ENCODE measurements at regions not wholly inside any gene's neighbourhood (a gene's known extent, or its start where the extent isn't known, plus 50 kb on each side); places are given as distances from the start of the nearest gene placed in this dataset.

GRCh38 chr2:78427170-78427569 is 598.3 kb upstream of the REG3G start:
- ATAC-seq (replicated peaks in 1 of 2) (no peak), DNase-seq (no peak)
- H3K4me3 Mint-ChIP-seq, result no peak overlapping the region
- H3K27me3 Mint-ChIP-seq (ENCODE audit: low read depth), result no peaks in the 10 kb centered on the region
- H3K4me1 Mint-ChIP-seq (ENCODE audit: low read depth), result no peaks in the 10 kb centered on the region
- H3K9me3 Mint-ChIP-seq, result peaks cover 5 to 10% of the 10 kb centered on the region in 2 donors
- H3K27ac Mint-ChIP-seq, result no peak overlapping the region
- peaks cover 0 to 1% of the 10 kb centered on the region in 2 donors for H3K36me3 Mint-ChIP-seq (ENCODE audit: insufficient read depth in 2 of 2)

- H3K27me3 Mint-ChIP-seq (ENCODE audit: low read depth), result no peaks in the 10 kb centered on the region
- H3K9me3 Mint-ChIP-seq, result peaks cover 5 to 15% of the 10 kb centered on the region in 2 donors
- H3K4me3 Mint-ChIP-seq, result no peak overlapping the region
Observed at GRCh38 chr2:78431241-78431640, 594.3 kb upstream of the REG3G start.

GRCh38 chr2:78439122-78439521 is 586.4 kb upstream of the REG3G start:
- H3K9me3 Mint-ChIP-seq, result peaks cover 6% of the 10 kb centered on the region in 2 donors
- H3K4me3 Mint-ChIP-seq, result no peak overlapping the region
- H3K36me3 Mint-ChIP-seq (ENCODE audit: insufficient read depth in 2 of 2), result peaks cover 0 to 2% of the 10 kb centered on the region in 2 donors
- ATAC-seq (replicated peaks in 1 of 2) (no peak), DNase-seq (no peak)
- H3K27me3 Mint-ChIP-seq (ENCODE audit: low read depth), result no peaks in the 10 kb centered on the region
- H3K4me1 Mint-ChIP-seq (ENCODE audit: low read depth), result no peaks in the 10 kb centered on the region
- H3K27ac Mint-ChIP-seq, result no peak overlapping the region

More at GRCh38 chr2:78431241-78431640, 594.3 kb upstream of the REG3G start:
- H3K4me1 Mint-ChIP-seq (ENCODE audit: low read depth), result no peaks in the 10 kb centered on the region
- H3K27ac Mint-ChIP-seq, result no peak overlapping the region
- peaks cover 0 to 1% of the 10 kb centered on the region in 2 donors for H3K36me3 Mint-ChIP-seq (ENCODE audit: insufficient read depth in 2 of 2)
- no peak for DNase-seq
- no peak for ATAC-seq (replicated peaks in 1 of 2)

- ATAC-seq (replicated peaks in 1 of 2) (no peak), DNase-seq (no peak)
- Mint-ChIP-seq H3K36me3 (ENCODE audit: insufficient read depth in 2 of 2) (peaks cover 0 to 6% of the 10 kb centered on the region in 2 donors), H3K9me3 (peaks cover 11 to 14% of the 10 kb centered on the region in 2 donors), H3K27me3 (ENCODE audit: low read depth) (no peaks in the 10 kb centered on the region), H3K27ac (no peak overlapping the region), H3K4me3 (no peak overlapping the region), H3K4me1 (ENCODE audit: low read depth) (no peaks in the 10 kb centered on the region)
Observed at GRCh38 chr2:78455586-78455985, 569.9 kb upstream of the REG3G start.

GRCh38 chr2:78457269-78457668 is 568.2 kb upstream of the REG3G start:
- no peak for DNase-seq
- Mint-ChIP-seq H3K9me3 (peaks cover 13 to 21% of the 10 kb centered on the region in 2 donors), H3K4me1 (ENCODE audit: low read depth) (no peaks in the 10 kb centered on the region), H3K27ac (no peak overlapping the region), H3K36me3 (ENCODE audit: insufficient read depth in 2 of 2) (peaks cover 0 to 6% of the 10 kb centered on the region in 2 donors), H3K27me3 (ENCODE audit: low read depth) (no peaks in the 10 kb centered on the region), H3K4me3 (no peak overlapping the region)
- ATAC-seq (replicated peaks in 1 of 2), result no peak

GRCh38 chr2:78465707-78466106 is 559.8 kb upstream of the REG3G start:
- H3K27me3 Mint-ChIP-seq (ENCODE audit: low read depth), result no peaks in the 10 kb centered on the region
- no peaks in the 10 kb centered on the region for H3K4me1 Mint-ChIP-seq (ENCODE audit: low read depth)
- DNase-seq (no peak), ATAC-seq (replicated peaks in 1 of 2) (no peak)
- H3K27ac Mint-ChIP-seq, result no peak overlapping the region
- H3K36me3 Mint-ChIP-seq (ENCODE audit: insufficient read depth in 2 of 2), result no peaks in the 10 kb centered on the region
- no peak overlapping the region for H3K4me3 Mint-ChIP-seq
- H3K9me3 Mint-ChIP-seq, result peaks cover 7 to 17% of the 10 kb centered on the region in 2 donors

GRCh38 chr2:78476619-78477229 is 548.8 kb upstream of the REG3G start:
- Mint-ChIP-seq H3K9me3 (peaks cover 2 to 7% of the 10 kb centered on the region in 2 donors), H3K27ac (no peak overlapping the region), H3K4me3 (no peak overlapping the region), H3K27me3 (ENCODE audit: low read depth) (no peaks in the 10 kb centered on the region), H3K36me3 (ENCODE audit: insufficient read depth in 2 of 2) (peaks cover 0 to 4% of the 10 kb centered on the region in 2 donors), H3K4me1 (ENCODE audit: low read depth) (no peaks in the 10 kb centered on the region)
- ATAC-seq (replicated peaks in 1 of 2) (no peak), DNase-seq (no peak)

GRCh38 chr2:78486565-78486964 is 538.9 kb upstream of the REG3G start:
- no peaks in the 10 kb centered on the region for H3K4me1 Mint-ChIP-seq (ENCODE audit: low read depth)
- peaks cover 3 to 6% of the 10 kb centered on the region in 2 donors for H3K9me3 Mint-ChIP-seq
- ATAC-seq (replicated peaks in 1 of 2), result no peak
- H3K36me3 Mint-ChIP-seq (ENCODE audit: insufficient read depth in 2 of 2), result no peaks in the 10 kb centered on the region
- no peak for DNase-seq
- no peak overlapping the region for H3K27ac Mint-ChIP-seq
- H3K4me3 Mint-ChIP-seq, result no peak overlapping the region
- no peaks in the 10 kb centered on the region for H3K27me3 Mint-ChIP-seq (ENCODE audit: low read depth)

- no peak overlapping the region for H3K27ac Mint-ChIP-seq
- ATAC-seq (replicated peaks in 1 of 2) (no peak), DNase-seq (no peak)
- H3K9me3 Mint-ChIP-seq, result peaks cover 7 to 24% of the 10 kb centered on the region in 2 donors
- H3K27me3 Mint-ChIP-seq (ENCODE audit: low read depth), result no peaks in the 10 kb centered on the region
- H3K36me3 Mint-ChIP-seq (ENCODE audit: insufficient read depth in 2 of 2), result peaks cover 2 to 5% of the 10 kb centered on the region in 2 donors
- no peak overlapping the region for H3K4me3 Mint-ChIP-seq
- no peaks in the 10 kb centered on the region for H3K4me1 Mint-ChIP-seq (ENCODE audit: low read depth)
Observed at GRCh38 chr2:78498125-78498524, 527.4 kb upstream of the REG3G start.

GRCh38 chr2:78506301-78506700 is 519.2 kb upstream of the REG3G start:
- no peaks in the 10 kb centered on the region for H3K4me1 Mint-ChIP-seq (ENCODE audit: low read depth)
- peaks cover 16 to 23% of the 10 kb centered on the region in 2 donors for H3K9me3 Mint-ChIP-seq
- H3K36me3 Mint-ChIP-seq (ENCODE audit: insufficient read depth in 2 of 2), result peaks cover 3 to 4% of the 10 kb centered on the region in 2 donors
- no peaks in the 10 kb centered on the region for H3K27me3 Mint-ChIP-seq (ENCODE audit: low read depth)
- ATAC-seq (replicated peaks in 1 of 2) (no peak), DNase-seq (no peak)
- H3K27ac Mint-ChIP-seq, result no peak overlapping the region
- no peak overlapping the region for H3K4me3 Mint-ChIP-seq

- no peaks in the 10 kb centered on the region for H3K36me3 Mint-ChIP-seq (ENCODE audit: insufficient read depth in 2 of 2)
- H3K27ac Mint-ChIP-seq, result no peak overlapping the region
- no peak overlapping the region for H3K4me3 Mint-ChIP-seq
- no peaks in the 10 kb centered on the region for H3K4me1 Mint-ChIP-seq (ENCODE audit: low read depth)
- peaks cover 5 to 8% of the 10 kb centered on the region in 2 donors for H3K9me3 Mint-ChIP-seq
- no peak for ATAC-seq (replicated peaks in 1 of 2)
- no peaks in the 10 kb centered on the region for H3K27me3 Mint-ChIP-seq (ENCODE audit: low read depth)
- DNase-seq, result no peak
Observed at GRCh38 chr2:78521938-78522337, 503.6 kb upstream of the REG3G start.

GRCh38 chr2:78532762-78533379 is 492.6 kb upstream of the REG3G start:
- no peaks in the 10 kb centered on the region for H3K27me3 Mint-ChIP-seq (ENCODE audit: low read depth)
- DNase-seq (no peak), ATAC-seq (replicated peaks in 1 of 2) (no peak)
- peaks cover 2 to 7% of the 10 kb centered on the region in 2 donors for H3K9me3 Mint-ChIP-seq
- no peak overlapping the region for H3K27ac Mint-ChIP-seq
- peaks cover 0 to 2% of the 10 kb centered on the region in 2 donors for H3K36me3 Mint-ChIP-seq (ENCODE audit: insufficient read depth in 2 of 2)
- H3K4me1 Mint-ChIP-seq (ENCODE audit: low read depth), result no peaks in the 10 kb centered on the region
- H3K4me3 Mint-ChIP-seq, result no peak overlapping the region

GRCh38 chr2:78535395-78535794 is 490.1 kb upstream of the REG3G start:
- no peaks in the 10 kb centered on the region for H3K27me3 Mint-ChIP-seq (ENCODE audit: low read depth)
- H3K4me3 Mint-ChIP-seq, result no peak overlapping the region
- peaks cover 0 to 2% of the 10 kb centered on the region in 2 donors for H3K36me3 Mint-ChIP-seq (ENCODE audit: insufficient read depth in 2 of 2)
- H3K27ac Mint-ChIP-seq, result no peak overlapping the region
- ATAC-seq (replicated peaks in 1 of 2), result no peak
- H3K4me1 Mint-ChIP-seq (ENCODE audit: low read depth), result no peaks in the 10 kb centered on the region
- DNase-seq, result no peak
- H3K9me3 Mint-ChIP-seq, result peaks cover 4 to 7% of the 10 kb centered on the region in 2 donors

- Mint-ChIP-seq H3K27ac (no peak overlapping the region), H3K4me1 (ENCODE audit: low read depth) (no peaks in the 10 kb centered on the region), H3K4me3 (no peak overlapping the region), H3K9me3 (peaks cover 13 to 14% of the 10 kb centered on the region in 2 donors), H3K27me3 (ENCODE audit: low read depth) (no peaks in the 10 kb centered on the region), H3K36me3 (ENCODE audit: insufficient read depth in 2 of 2) (peaks cover 0 to 2% of the 10 kb centered on the region in 2 donors)
- ATAC-seq (replicated peaks in 1 of 2), result no peak
- DNase-seq, result no peak
Observed at GRCh38 chr2:78538322-78538721, 487.2 kb upstream of the REG3G start.
